A549 (cell line): ENCODE measurements at regions not wholly inside any gene's neighbourhood (a gene's known extent, or its start where the extent isn't known, plus 50 kb on each side); places are given as distances from the start of the nearest gene placed in this dataset.

Experiments used
- ATAC-seq, 2 experiments: fragments of 200-7000 bp in 1 of 2; fragments of >200 bp in 1 of 2; cut with Nextera tagmentation in 1 of 2; cut with Tn5 transposase in 1 of 2; 3 replicates each; pipeline versions ENCODE4 v1.8.0 to v1.9.1; 2018 to 2020; ENCODE audit warnings: mild to moderate bottlenecking in 1 of 2, moderate library complexity in 1 of 2
- CTCF ChIA-PET: fragments of 300-600 bp; sonication (Branson Sonifier 250); formaldehyde crosslinking; extraction: SDS; loops from one replicate; lab custom pipeline; 2021; ENCODE audit warnings: antibody characterized with exemption, inconsistent platforms; lab: Yijun Ruan, JAX
- POLR2A ChIA-PET: fragments of 350-600 bp; formaldehyde crosslinking; extraction: SDS; loops from one replicate; lab custom pipeline; 2021; ENCODE audit warnings: antibody characterized with exemption, inconsistent platforms; lab: Yijun Ruan, JAX
- DNase-seq, 2 experiments: peaks; one replicate each; pipeline versions ENCODE4 v3.0.0 to v3.0.0-alpha.2; 2011 to 2016; ENCODE audit warnings: low read depth in 1 of 2, low spot score in 1 of 2
- FAIRE-seq: peaks from 2 replicates; lab custom pipeline; 2011; peaks lifted over from hg19 to GRCh38; lab: Jason Lieb, UNC
- H3K27ac ChIP-seq, 2 experiments: fragments of >200 bp; sonication (Bioruptor Twin); formaldehyde crosslinking; 3 replicates each; pipeline ENCODE4 v1.5.1; 2016 to 2017
- H3K4me1 ChIP-seq: fragments of >200 bp; sonication (Bioruptor Twin); formaldehyde crosslinking; 3 replicates; pipeline ENCODE4 v1.6.1; 2016
- H3K4me2 ChIP-seq: fragments of >200 bp; sonication (Bioruptor Twin); formaldehyde crosslinking; 3 replicates; pipeline ENCODE4 v1.6.1; 2016
- H3K4me3 ChIP-seq: fragments of >200 bp; sonication (Bioruptor Twin); formaldehyde crosslinking; 3 replicates; pipeline ENCODE4 v1.5.1; 2016
- H3K9me3 ChIP-seq: fragments of >200 bp; sonication (Bioruptor Twin); formaldehyde crosslinking; 3 replicates; pipeline ENCODE4 v1.6.1; 2016
- CBX8 ChIP-seq: fragments of 200-600 bp; sonication (generic); IDR thresholded peaks from 2 replicates; pipeline ENCODE4 v1.6.1; 2016
- CTCF ChIP-seq: fragments of >200 bp; sonication (Bioruptor Twin); formaldehyde crosslinking; IDR thresholded peaks from 3 replicates; pipeline ENCODE4 v1.5.1; 2016
- EHMT2 ChIP-seq: fragments of 200-600 bp; sonication (generic); IDR thresholded peaks from 2 replicates; pipeline ENCODE4 v1.6.1; 2016; ENCODE audit warnings: antibody characterized with exemption, low read depth, mild to moderate bottlenecking, moderate library complexity
- ESRRA ChIP-seq: fragments of 150-350 bp; IDR thresholded peaks from 2 replicates; pipeline ENCODE4 v1.6.1; 2014; ENCODE audit warnings: mild to moderate bottlenecking, low read length, borderline replicate concordance
- FOSL2 ChIP-seq, 2 experiments: fragments of 450-650 bp in 1 of 2; fragments of >200 bp in 1 of 2; sonication (Bioruptor Twin) in 1 of 2; formaldehyde crosslinking; IDR thresholded peaks; 2 replicates each; pipeline versions ENCODE4 v1.5.0 to v1.6.1; 2016 to 2020; ENCODE audit warnings: mild to moderate bottlenecking in 1 of 2, moderate library complexity in 1 of 2
- HOXB13 ChIP-seq: fragments of 250-450 bp; sonication (Bioruptor Pico); IDR thresholded peaks from 2 replicates; pipeline ENCODE4 v1.5.0; 2020; ENCODE audit warnings: low read depth, mild to moderate bottlenecking, moderate library complexity
- HOXB5 ChIP-seq: fragments of 250-450 bp; sonication (Bioruptor Pico); IDR thresholded peaks from 2 replicates; pipeline ENCODE4 v1.5.0; 2020; ENCODE audit warnings: mild to moderate bottlenecking, moderate library complexity
- KDM5A ChIP-seq: fragments of 200-600 bp; sonication (generic); IDR thresholded peaks from 2 replicates; pipeline ENCODE4 v1.6.1; 2016; ENCODE audit warnings: antibody characterized with exemption, mild to moderate bottlenecking
- MAFK ChIP-seq: fragments of 450-650 bp; IDR thresholded peaks from 2 replicates; pipeline ENCODE4 v1.6.1; 2014; ENCODE audit not compliant: partially characterized antibody
- NR3C1 ChIP-seq: fragments of >200 bp; sonication (Bioruptor Twin); formaldehyde crosslinking; IDR thresholded peaks from 3 replicates; pipeline ENCODE4 v1.6.1; 2017
- PBX3 ChIP-seq: IDR thresholded peaks from 2 replicates; pipeline ENCODE4 v1.6.1; 2012
- PHF8 ChIP-seq: fragments of 200-600 bp; sonication (generic); IDR thresholded peaks from 2 replicates; pipeline ENCODE4 v1.6.1; 2016; ENCODE audit warnings: low read depth, mild to moderate bottlenecking, antibody characterized with exemption, moderate library complexity, borderline replicate concordance
- POLR2AphosphoS2 ChIP-seq: conservative IDR thresholded peaks from 2 replicates; pipeline ENCODE4 v1.6.1; 2012; ENCODE audit warnings: low read length, improper control_type of control experiment, inconsistent platforms
- RAD21 ChIP-seq, 2 experiments: fragments of >200 bp in 1 of 2; sonication (Bioruptor Twin) in 1 of 2; formaldehyde crosslinking in 1 of 2; IDR thresholded peaks in 1 of 2; conservative IDR thresholded peaks in 1 of 2; 2 replicates in 1 of 2; 3 replicates in 1 of 2; pipeline ENCODE4 v1.6.1; 2012 to 2018; ENCODE audit warnings: inconsistent platforms in 1 of 2
- RFX5 ChIP-seq: fragments of 450-650 bp; IDR thresholded peaks from 2 replicates; pipeline ENCODE4 v1.7.1; 2014; ENCODE audit warnings: antibody characterized with exemption, mild to moderate bottlenecking, moderate library complexity
- SMC3 ChIP-seq: fragments of >200 bp; sonication (Bioruptor Twin); formaldehyde crosslinking; IDR thresholded peaks from 3 replicates; pipeline ENCODE4 v1.6.1; 2018; ENCODE audit warnings: inconsistent platforms
- SREBF2 ChIP-seq: fragments of 450-650 bp; IDR thresholded peaks from 2 replicates; pipeline ENCODE4 v1.6.1; 2014; ENCODE audit warnings: mild to moderate bottlenecking, moderate library complexity
- TFCP2L1 ChIP-seq: fragments of 250-450 bp; sonication (Bioruptor Pico); IDR thresholded peaks from 2 replicates; pipeline ENCODE4 v1.5.0; 2021; ENCODE audit warnings: mild to moderate bottlenecking
- TP53 ChIP-seq: fragments of 250-450 bp; sonication (Bioruptor Pico); IDR thresholded peaks from 2 replicates; pipeline ENCODE4 v1.5.0; 2021; ENCODE audit warnings: mild to moderate bottlenecking, moderate library complexity
- ZNF302 ChIP-seq: fragments of 250-450 bp; sonication (Bioruptor Pico); IDR thresholded peaks from 2 replicates; pipeline ENCODE4 v1.9.0; 2021; ENCODE audit warnings: inconsistent platforms, mild to moderate bottlenecking, moderate library complexity
- WGBS: methylation state at CpG from one replicate; pipeline ENCODE4 v1.1.6; 2017; ENCODE audit errors: missing lambda C conversion rate; 5-methylcytosine and 5-hydroxymethylcytosine counted together

GRCh38 chr16:6484935-6485334 lies 847.7 kb upstream of the RBFOX1 start:
- Histone ChIP-seq H3K9me3 (no peaks in the 10 kb centered on the region), H3K4me3 (no peak overlapping the region), H3K4me1 (no peaks in the 10 kb centered on the region), H3K27ac (no peak overlapping the region), H3K4me2 (no peak overlapping the region)
- 0% methylated on average over 2 of the region's 2 CpGs for WGBS
- POLR2A ChIA-PET, result no interaction called here
- no peak for FAIRE-seq
- no peak for TF ChIP-seq TFCP2L1 (CRISPR knock-in tag)
- TF ChIP-seq SMC3, result no peak
- no peak for TF ChIP-seq FOSL2 (IDR thresholded peaks at IDR 0.05)
- TF ChIP-seq FOSL2 (CRISPR knock-in tag; IDR thresholded peaks at IDR 0.05), result no peak
- no peak for TF ChIP-seq ESRRA
- TF ChIP-seq HOXB13 (CRISPR knock-in tag), result no peak
- no peak for TF ChIP-seq POLR2AphosphoS2
- no peak for TF ChIP-seq CTCF
- TF ChIP-seq MAFK, result no peak
- TF ChIP-seq RAD21 (conservative IDR thresholded peaks at IDR 0.05 in 1 of 2, IDR thresholded peaks at IDR 0.05 in 1 of 2), result no peak
- no peak for TF ChIP-seq TP53 (CRISPR knock-in tag)
- no peak for TF ChIP-seq SREBF2
- no peak for TF ChIP-seq EHMT2
- TF ChIP-seq RFX5, result no peak
- no peak for TF ChIP-seq PBX3
- no peak for TF ChIP-seq KDM5A
- ATAC-seq, result no peak
- DNase-seq, result no peak
- CTCF ChIA-PET, result no interaction called here

GRCh38 chr16:6484081-6484480 lies 848.6 kb upstream of the RBFOX1 start:
- Histone ChIP-seq H3K27ac (no peak overlapping the region), H3K4me1 (no peaks in the 10 kb centered on the region), H3K4me2 (no peak overlapping the region), H3K4me3 (no peak overlapping the region), H3K9me3 (no peaks in the 10 kb centered on the region)
- TF ChIP-seq CBX8, result no peak
- no peak for TF ChIP-seq ZNF302 (CRISPR knock-in tag)
- TF ChIP-seq PHF8, result no peak
- TF ChIP-seq CTCF, result no peak
- no peak for TF ChIP-seq NR3C1
- 15% methylated on average over 12 of the region's 12 CpGs for WGBS
- ChIA-PET CTCF (no interaction called here), POLR2A (no interaction called here)
- no peak for FAIRE-seq
- ATAC-seq, result no peak
- no peak for DNase-seq

- no peak overlapping the region for H3K4me2 ChIP-seq
- no peak overlapping the region for H3K4me3 ChIP-seq
- CTCF ChIA-PET, result no interaction called here
- TF ChIP-seq HOXB5 (CRISPR knock-in tag), result no peak
- no peak for TF ChIP-seq ZNF302 (CRISPR knock-in tag)
- TF ChIP-seq RFX5, result no peak
- 10% methylated on average over 28 of the region's 33 CpGs for WGBS
- no peaks in the 10 kb centered on the region for H3K4me1 ChIP-seq
- H3K27ac ChIP-seq, result no peak overlapping the region
- FAIRE-seq (no peak), DNase-seq (no peak), ATAC-seq (no peak)
- no peaks in the 10 kb centered on the region for H3K9me3 ChIP-seq
- POLR2A ChIA-PET, result no interaction called here
These were observed 849.1 kb upstream of the RBFOX1 start for GRCh38 chr16:6483469-6484033.
